GM18505 (cell line): ENCODE measurements at regions not wholly inside any gene's neighbourhood (a gene's known extent, or its start where the extent isn't known, plus 50 kb on each side); places are given as distances from the start of the nearest gene placed in this dataset.
"Not testable (repeated sequence)": the region's sequence is repeated elsewhere in the genome, so short reads cannot be mapped to it uniquely, and the experiment has no call there.

ENCODE experiments used
- ATAC-seq: cut with Tn5 transposase; IDR thresholded peaks from one replicate; pipeline ENCODE4 v1.9.1; 2021; ENCODE audit not compliant: unreplicated experiment
- POLR2A ChIP-seq: IDR thresholded peaks from 4 replicates; pipeline ENCODE4 v1.6.1; 2011; ENCODE audit warnings: borderline replicate concordance; ENCODE audit not compliant: insufficient read depth, insufficient read length; ENCODE audit errors: extremely low read depth

GRCh38 chr6:22115559-22115958 lies 181.3 kb downstream of the PRL start:
- TF ChIP-seq POLR2A: no peak
- no peak for ATAC-seq

DNA sequence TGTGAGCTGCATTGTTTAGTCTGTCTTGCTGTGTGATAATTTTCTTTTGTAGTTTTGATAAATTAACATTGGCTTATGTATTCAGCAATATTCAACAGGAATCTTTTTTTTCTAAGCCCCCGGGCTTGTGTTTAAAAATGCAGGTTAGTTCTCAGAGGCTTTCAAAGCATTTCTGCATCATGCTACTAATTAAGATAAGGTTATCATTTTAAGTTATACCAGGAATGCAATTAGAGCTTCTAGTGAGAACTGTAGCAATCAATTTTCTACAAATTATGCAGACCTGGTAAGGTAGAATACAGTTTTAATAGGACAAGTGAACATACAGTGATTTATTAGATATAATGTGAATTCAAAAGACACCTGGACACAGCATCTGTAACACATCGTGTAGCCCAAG lies 179.2 kb downstream of the PRL start:
- no peak for TF ChIP-seq POLR2A
- no peak for ATAC-seq

DNA sequence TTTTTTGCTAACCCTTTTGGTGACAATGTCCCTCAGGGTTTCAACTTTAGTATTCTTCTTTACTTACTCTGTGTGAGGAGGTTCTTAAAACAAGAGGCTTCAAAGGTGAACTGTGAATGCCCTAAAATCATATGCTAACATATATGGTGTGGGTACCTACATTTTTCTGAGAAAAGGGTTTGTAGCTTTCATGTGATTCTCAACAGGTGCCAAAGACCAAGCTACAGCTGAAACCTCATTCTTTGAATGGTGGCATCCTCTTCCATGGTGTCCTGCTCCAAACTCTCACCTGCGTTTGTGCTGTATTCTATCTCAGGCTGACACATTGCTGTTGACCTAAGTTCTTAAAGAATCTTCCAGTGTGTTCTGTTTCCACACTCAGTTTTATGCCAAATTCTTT lies 177.3 kb downstream of the PRL start:
- no peak for ATAC-seq
- no peak for TF ChIP-seq POLR2A

DNA sequence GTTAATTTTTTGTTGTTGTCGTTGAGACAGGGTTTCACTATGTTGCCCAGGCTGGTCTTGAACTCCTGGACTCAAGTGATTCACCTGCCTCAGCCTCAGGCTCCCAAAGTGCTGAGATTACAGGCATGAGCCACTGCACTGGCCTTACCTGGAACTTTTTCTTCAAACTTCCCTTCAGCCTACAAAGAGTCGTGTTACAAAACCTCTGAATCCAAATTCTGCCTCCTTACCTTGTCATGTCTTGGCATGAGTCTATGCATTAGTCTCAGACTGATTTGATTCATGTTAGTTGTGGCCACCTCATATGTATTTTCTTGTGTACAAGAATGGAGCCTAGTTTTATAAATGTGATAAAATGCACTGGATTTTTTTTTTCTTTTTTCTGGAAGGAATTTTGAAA lies 172.1 kb downstream of the PRL start:
- no peak for ATAC-seq
- no peak for TF ChIP-seq POLR2A

DNA sequence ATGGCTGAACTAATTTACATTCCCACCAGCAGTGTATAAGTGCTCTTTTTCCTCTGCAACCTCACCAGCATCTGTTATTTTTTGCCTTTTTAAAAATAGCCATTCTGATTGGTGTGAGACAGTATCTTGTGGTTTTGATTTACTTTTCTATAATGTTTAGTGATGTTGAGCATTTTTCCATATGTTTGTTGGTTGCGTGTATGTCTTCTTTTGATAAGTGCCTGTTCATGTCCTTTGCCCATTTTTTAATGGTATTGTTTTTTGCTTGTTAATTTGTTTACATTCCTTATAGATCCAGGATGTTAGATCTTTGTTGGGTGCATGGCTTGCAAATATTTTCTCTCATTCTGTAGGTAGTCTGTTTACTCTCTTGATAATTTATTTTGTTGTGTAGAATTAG lies 169.9 kb downstream of the PRL start:
- ATAC-seq: no peak
- no peak for TF ChIP-seq POLR2A

GRCh38 chr6:22129751-22130150 lies 167.1 kb downstream of the PRL start:
- no peak for TF ChIP-seq POLR2A
- ATAC-seq: no peak

DNA sequence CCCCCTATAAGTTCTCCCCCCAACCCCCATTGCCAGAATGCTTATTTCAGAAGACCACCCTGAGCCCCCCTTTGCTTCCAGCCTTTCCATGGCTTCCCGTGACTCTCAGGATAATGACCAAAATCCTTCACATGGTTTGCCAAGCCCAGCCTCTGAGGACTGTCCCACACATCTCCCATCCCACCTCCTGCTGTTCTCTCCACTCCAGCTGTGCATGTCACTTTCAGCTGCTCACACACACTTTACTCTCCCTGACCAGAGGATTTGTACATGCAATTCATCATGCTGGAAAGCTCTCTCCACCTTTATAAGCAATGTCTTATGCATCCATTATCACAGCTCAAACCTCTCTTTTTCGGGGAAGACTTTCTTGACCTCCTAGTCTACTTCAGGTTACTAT lies 164.2 kb downstream of the PRL start:
- TF ChIP-seq POLR2A: no peak
- ATAC-seq: no peak

- TF ChIP-seq POLR2A: no peak
- ATAC-seq: no peak
Measured at GRCh38 chr6:22133357-22133756, 163.5 kb downstream of the PRL start.

DNA sequence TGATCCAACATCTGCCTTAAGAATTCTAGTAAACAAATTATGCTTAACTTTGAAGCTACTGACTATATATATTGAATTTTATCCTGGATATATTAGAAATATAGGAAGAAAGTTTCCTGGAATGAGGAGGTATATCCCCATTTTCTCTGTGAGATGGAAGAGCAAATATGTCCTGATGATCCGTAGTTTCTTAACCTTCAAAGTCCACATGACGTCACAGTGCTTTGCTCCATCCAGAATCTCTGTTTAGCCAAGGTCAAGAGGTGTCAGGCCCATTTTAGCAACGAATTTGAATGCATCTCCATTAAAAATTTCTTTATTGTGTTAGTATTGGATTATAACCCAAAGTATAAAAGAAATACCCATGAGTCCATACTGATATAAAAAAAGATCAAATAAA lies 162.5 kb downstream of the PRL start:
- TF ChIP-seq POLR2A: no peak
- no peak for ATAC-seq

DNA sequence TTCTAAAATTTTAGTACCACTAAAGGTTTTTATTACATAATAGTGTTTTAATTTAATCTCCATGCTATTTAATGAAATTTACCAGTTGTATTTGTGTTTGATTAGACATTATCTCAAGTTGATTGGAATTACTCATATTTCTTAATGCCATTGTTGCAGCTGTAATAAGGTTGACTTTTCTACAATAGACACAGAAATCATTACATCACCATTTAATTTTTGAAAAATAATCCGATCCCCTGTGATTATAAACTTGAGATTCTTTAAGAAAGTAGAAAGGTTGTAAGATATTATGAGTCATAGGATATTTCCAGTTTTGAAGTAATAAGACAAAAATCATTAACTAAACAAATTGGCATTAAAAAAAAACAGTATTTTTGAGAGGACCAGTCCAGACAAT lies 161.4 kb downstream of the PRL start:
- no peak for TF ChIP-seq POLR2A
- ATAC-seq: no peak

DNA sequence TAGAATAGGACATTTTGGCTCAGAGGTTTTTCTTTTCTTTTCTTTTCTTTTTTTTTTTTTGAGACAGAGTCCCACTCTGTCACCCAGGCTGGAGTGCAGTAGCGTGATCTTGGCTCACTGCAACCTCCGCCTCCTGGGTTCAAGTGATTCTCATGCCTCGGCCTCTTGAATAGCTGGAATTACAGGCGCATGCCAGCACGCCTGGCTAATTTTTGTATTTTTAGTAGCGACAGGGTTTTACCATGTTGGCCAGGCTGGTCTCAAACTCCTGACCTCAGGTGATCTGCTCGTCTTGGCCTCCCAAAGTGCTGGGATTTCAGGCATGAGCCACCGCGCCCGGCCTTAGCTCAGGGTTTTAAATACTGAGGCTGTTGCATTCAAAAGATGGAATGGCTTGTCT lies 156.1 kb downstream of the PRL start:
- ATAC-seq: not testable (repeated sequence)

DNA sequence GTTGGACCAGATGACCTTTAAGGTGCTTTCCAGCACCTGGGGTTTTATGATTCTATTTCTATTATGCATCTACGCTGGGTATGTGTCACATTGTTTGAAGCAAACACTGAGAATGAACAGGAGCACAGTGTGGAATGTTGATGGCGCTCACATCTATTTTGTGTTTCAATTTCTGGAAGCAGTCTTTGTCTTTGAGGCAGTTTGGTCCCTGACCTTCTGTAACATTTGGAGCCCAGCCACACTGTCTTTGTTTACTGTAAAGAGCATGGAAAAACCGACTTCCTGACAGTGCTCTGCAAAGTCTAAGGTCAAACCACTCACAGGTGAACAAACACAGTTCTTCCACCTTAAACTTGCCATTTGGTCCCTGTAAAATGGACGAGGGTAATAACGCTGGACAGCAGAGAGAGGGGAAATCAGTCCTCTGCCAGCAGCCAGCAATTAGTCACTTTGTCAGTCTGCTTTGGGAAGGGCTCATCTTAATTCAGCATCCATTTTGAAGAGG lies 155.5 kb downstream of the PRL start:
- no peak for TF ChIP-seq POLR2A
- no peak for ATAC-seq

GRCh38 chr6:22142856-22143255 lies 154.0 kb downstream of the PRL start:
- ATAC-seq: no peak
- TF ChIP-seq POLR2A: no peak

GRCh38 chr6:22145376-22145775 lies 151.5 kb downstream of the PRL start:
- ATAC-seq: no peak
- no peak for TF ChIP-seq POLR2A
